ENCODE measurements at regions not wholly inside any gene's neighbourhood (a gene's known extent, or its start where the extent isn't known, plus 50 kb on each side); places are given as distances from the start of the nearest gene placed in this dataset.

DNA sequence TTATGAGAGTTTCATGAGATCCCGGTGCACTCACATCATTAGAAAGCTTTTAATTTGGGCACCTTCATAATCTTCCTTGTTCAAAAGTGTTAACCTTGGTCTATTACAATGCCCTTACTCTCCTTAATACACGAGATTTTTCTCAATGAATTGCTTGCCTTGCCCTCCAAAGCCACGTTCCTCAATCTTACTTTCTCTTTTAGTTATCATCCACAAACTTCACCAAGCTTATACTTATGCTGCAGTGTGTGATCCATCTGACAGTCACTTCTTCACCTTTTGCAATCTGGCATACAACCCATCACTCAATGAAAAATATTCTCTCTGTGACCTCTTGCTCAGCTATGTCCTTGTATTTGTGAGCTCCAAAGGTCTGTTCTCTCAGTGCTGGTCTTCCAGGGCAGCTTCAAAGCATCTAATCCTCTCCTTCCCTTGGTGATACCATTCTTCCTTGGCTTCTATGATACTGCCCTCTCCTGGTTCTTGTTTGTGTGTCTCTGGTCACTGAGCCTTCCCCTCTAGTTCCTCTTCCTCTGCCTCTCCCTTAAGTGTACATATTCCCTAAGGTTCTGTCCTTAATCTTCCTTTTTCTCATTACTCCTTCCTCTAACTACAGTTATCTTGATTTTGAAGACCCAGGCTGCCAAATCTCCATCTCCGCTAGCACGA lies 202.2 kb upstream of the STARD13 start:
- Histone ChIP-seq H3K4me1 (ENCODE audit: insufficient read depth, low read length) (peaks cover 13% of the 10 kb centered on the region), H3K27ac (ENCODE audit: low read depth, low read length) (peak overlapping the region; percentile 73), H3K79me2 (ENCODE audit: insufficient read depth, low read length) (no peaks in the 10 kb centered on the region), H2AFZ (ENCODE audit: low read length) (peak overlapping the region; percentile 96), H3K4me2 (ENCODE audit: insufficient read depth, low read length) (peak overlapping the region; percentile 83), H3K27me3 (ENCODE audit: insufficient read depth, low read length) (no peaks in the 10 kb centered on the region), H3K36me3 (ENCODE audit: insufficient read depth, low read length) (no peaks in the 10 kb centered on the region), H4K20me1 (ENCODE audit: insufficient read depth, low read length) (no peaks in the 10 kb centered on the region), H3K4me3 (ENCODE audit: insufficient read depth, low read length) (peak overlapping the region; percentile 65), H3K9me3 (ENCODE audit: low read depth, low read length) (no peaks in the 10 kb centered on the region)
- DNase-seq (ENCODE audit: insufficient read length, low spot score, missing footprints): peak; percentile 87
- peak; percentile 71 for TF ChIP-seq CTCF (IDR thresholded peaks at IDR 0.05; ENCODE audit: extremely low read depth, low read depth, low read length)

- Histone ChIP-seq H3K79me2 (ENCODE audit: insufficient read depth, low read length) (no peaks in the 10 kb centered on the region), H2AFZ (ENCODE audit: low read length) (no peak overlapping the region), H3K36me3 (ENCODE audit: insufficient read depth, low read length) (no peaks in the 10 kb centered on the region), H3K4me3 (ENCODE audit: insufficient read depth, low read length) (no peak overlapping the region), H4K20me1 (ENCODE audit: insufficient read depth, low read length) (no peaks in the 10 kb centered on the region), H3K4me1 (ENCODE audit: insufficient read depth, low read length) (peaks cover 16% of the 10 kb centered on the region), H3K9me3 (ENCODE audit: low read depth, low read length) (no peaks in the 10 kb centered on the region), H3K27me3 (ENCODE audit: insufficient read depth, low read length) (no peaks in the 10 kb centered on the region), H3K27ac (ENCODE audit: low read depth, low read length) (no peak overlapping the region), H3K4me2 (ENCODE audit: insufficient read depth, low read length) (no peak overlapping the region)
- TF ChIP-seq CTCF (IDR thresholded peaks at IDR 0.05; ENCODE audit: extremely low read depth, low read depth, low read length): no peak
- DNase-seq (ENCODE audit: insufficient read length, low spot score, missing footprints): no peak
These were observed 204.0 kb upstream of the STARD13 start for GRCh38 chr13:33489563-33489962.

DNA sequence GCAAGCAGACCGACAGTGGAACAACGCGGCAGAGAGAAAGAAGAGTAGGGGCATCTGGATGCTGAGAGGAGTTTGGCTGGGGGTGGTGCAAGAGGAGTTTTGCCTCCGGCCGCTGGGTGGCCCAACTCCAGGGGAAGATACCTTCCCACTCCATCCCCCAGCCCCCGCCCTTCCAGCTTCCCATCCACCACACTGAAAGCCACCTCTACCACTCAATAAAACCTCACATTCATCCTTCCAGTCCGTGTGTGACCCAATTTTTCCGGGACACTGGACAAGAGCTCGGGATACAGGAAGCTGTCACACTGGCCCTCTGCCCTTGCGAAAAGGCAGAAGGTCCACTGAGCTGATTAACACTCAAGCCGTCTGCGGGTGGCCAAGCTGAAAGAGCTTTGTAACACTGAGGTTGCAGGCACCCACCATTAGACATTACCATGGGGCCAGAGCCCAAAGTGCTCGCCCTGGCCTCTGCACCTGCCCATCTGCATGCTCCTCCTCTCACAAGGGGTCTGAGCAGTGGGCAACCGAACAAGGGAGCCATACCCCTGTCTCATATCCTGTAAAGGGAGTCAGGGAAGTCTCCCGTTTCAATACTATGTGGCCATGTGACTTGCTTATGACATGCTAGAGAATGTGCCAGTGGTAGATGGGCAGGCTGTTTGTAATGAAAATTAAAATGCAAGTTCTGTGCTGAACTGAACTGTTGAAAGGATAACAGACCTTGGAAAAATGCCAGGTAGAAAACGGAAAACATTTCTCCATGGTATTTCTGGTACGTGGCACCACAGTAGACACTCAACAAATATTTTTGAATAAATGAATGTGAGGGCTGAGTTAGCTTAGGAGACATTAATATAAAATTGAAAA lies 205.1 kb upstream of the STARD13 start:
- Histone ChIP-seq H2AFZ (ENCODE audit: low read length) (peak overlapping the region; percentile 65), H3K79me2 (ENCODE audit: insufficient read depth, low read length) (no peaks in the 10 kb centered on the region)

More for the DNA sequence above, 205.1 kb upstream of the STARD13 start:
- no peak for TF ChIP-seq CTCF (IDR thresholded peaks at IDR 0.05; ENCODE audit: extremely low read depth, low read depth, low read length)
- no peaks in the 10 kb centered on the region for H4K20me1 ChIP-seq (ENCODE audit: insufficient read depth, low read length)
- no peak for DNase-seq (ENCODE audit: insufficient read length, low spot score, missing footprints)
- H3K4me1 ChIP-seq (ENCODE audit: insufficient read depth, low read length): peaks cover 25% of the 10 kb centered on the region
- H3K36me3 ChIP-seq (ENCODE audit: insufficient read depth, low read length): no peaks in the 10 kb centered on the region
- H3K4me2 ChIP-seq (ENCODE audit: insufficient read depth, low read length): no peak overlapping the region
- no peaks in the 10 kb centered on the region for H3K9me3 ChIP-seq (ENCODE audit: low read depth, low read length)
- H3K4me3 ChIP-seq (ENCODE audit: insufficient read depth, low read length): no peak overlapping the region
- H3K27ac ChIP-seq (ENCODE audit: low read depth, low read length): no peak overlapping the region
- no peaks in the 10 kb centered on the region for H3K27me3 ChIP-seq (ENCODE audit: insufficient read depth, low read length)

All from osteoblast (primary cell).